Mesothelial cell of epicardium (in vitro differentiated cells): ENCODE measurements at regions not wholly inside any gene's neighbourhood (a gene's known extent, or its start where the extent isn't known, plus 50 kb on each side); places are given as distances from the start of the nearest gene placed in this dataset.

ENCODE experiments used
- DNase-seq, 2 experiments: peaks; one replicate each; pipeline ENCODE4 v3.0.0; 2021; ENCODE audit warnings: low spot score in 2 of 2; ENCODE audit not compliant: unreplicated experiment in 2 of 2
- H3K27ac Mint-ChIP-seq: 2 replicates; pipeline ENCODE4 v1.8.0; 2021; ENCODE audit warnings: mixed read lengths
- H3K27me3 Mint-ChIP-seq: 2 replicates; pipeline ENCODE4 v1.8.0; 2021; ENCODE audit warnings: low read depth, mixed read lengths
- H3K36me3 Mint-ChIP-seq: 2 replicates; pipeline ENCODE4 v1.8.0; 2021; ENCODE audit warnings: mixed read lengths
- H3K4me1 Mint-ChIP-seq: 2 replicates; pipeline ENCODE4 v1.8.0; 2021; ENCODE audit warnings: mixed read lengths
- H3K4me3 Mint-ChIP-seq: 2 replicates; pipeline ENCODE4 v1.8.0; 2021; ENCODE audit warnings: mild to moderate bottlenecking, moderate library complexity, mixed read lengths
- H3K9me3 Mint-ChIP-seq: 2 replicates; pipeline ENCODE4 v1.8.0; 2021; ENCODE audit warnings: mixed read lengths
- TF ChIP-seq, protein P1 (sequence below): fragments of 200-600 bp; sonication (generic); IDR thresholded peaks from one replicate; pipeline ENCODE4 v1.5.0; 2021; ENCODE audit warnings: antibody characterized with exemption; ENCODE audit not compliant: unreplicated experiment

DNA sequence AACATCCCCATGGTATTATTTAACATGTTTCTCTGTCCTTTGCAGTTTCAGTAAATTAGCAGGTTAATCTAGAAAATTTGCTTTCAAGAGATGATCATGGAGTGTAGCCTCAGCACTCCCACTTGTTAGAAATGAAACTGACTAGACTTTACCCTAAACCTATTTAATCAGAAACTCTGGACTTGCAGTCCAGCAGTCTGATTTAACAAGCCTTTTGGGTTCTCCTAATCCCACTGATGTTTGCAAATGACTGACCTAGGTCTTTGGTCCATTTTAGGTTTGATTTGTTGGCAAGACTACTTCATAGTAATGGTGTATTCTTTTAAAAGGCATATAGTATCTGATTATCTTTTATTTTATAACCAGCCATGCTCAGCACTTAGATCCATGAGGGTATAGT, 55.5 kb upstream of the SLC25A13 start:
- TF ChIP-seq, protein P1, sequence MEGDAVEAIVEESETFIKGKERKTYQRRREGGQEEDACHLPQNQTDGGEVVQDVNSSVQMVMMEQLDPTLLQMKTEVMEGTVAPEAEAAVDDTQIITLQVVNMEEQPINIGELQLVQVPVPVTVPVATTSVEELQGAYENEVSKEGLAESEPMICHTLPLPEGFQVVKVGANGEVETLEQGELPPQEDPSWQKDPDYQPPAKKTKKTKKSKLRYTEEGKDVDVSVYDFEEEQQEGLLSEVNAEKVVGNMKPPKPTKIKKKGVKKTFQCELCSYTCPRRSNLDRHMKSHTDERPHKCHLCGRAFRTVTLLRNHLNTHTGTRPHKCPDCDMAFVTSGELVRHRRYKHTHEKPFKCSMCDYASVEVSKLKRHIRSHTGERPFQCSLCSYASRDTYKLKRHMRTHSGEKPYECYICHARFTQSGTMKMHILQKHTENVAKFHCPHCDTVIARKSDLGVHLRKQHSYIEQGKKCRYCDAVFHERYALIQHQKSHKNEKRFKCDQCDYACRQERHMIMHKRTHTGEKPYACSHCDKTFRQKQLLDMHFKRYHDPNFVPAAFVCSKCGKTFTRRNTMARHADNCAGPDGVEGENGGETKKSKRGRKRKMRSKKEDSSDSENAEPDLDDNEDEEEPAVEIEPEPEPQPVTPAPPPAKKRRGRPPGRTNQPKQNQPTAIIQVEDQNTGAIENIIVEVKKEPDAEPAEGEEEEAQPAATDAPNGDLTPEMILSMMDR, result no peak
- Mint-ChIP-seq H3K4me3 (no peak overlapping the region), H3K27ac (no peak overlapping the region), H3K27me3 (no peaks in the 10 kb centered on the region), H3K36me3 (no peaks in the 10 kb centered on the region), H3K9me3 (peaks cover 4% of the 10 kb centered on the region), H3K4me1 (no peaks in the 10 kb centered on the region)
- DNase-seq, result no peak
